Embryonic facial prominence (tissue), 1 donor: ENCODE measurements at regions not wholly inside any gene's neighbourhood (a gene's known extent, or its start where the extent isn't known, plus 50 kb on each side); places are given as distances from the start of the nearest gene placed in this dataset.

ENCODE experiments used
- DNase-seq: peaks from one replicate; pipeline ENCODE4 v3.0.0-alpha.2; 2016; ENCODE audit errors: extremely low spot score

GRCh38 chr19:32232449-32232848 lies 113.0 kb upstream of the ZNF507 start:
- no peak for DNase-seq

- no peak for DNase-seq
Observed at GRCh38 chr19:32233091-32233490, 112.3 kb upstream of the ZNF507 start.

- DNase-seq: no peak
Observed at GRCh38 chr19:32233885-32234284, 111.5 kb upstream of the ZNF507 start.

GRCh38 chr19:32234663-32235217 lies 110.7 kb upstream of the ZNF507 start:
- no peak for DNase-seq

- no peak for DNase-seq
Observed at GRCh38 chr19:32238076-32238475, 107.3 kb upstream of the ZNF507 start.

GRCh38 chr19:32240316-32240715 lies 105.1 kb upstream of the ZNF507 start:
- no peak for DNase-seq

- DNase-seq: no peak
Observed at GRCh38 chr19:32241306-32241705, 104.1 kb upstream of the ZNF507 start.

- no peak for DNase-seq
Observed at GRCh38 chr19:32241932-32242710, 103.3 kb upstream of the ZNF507 start.

GRCh38 chr19:32246006-32246405 lies 99.4 kb upstream of the ZNF507 start:
- no peak for DNase-seq

GRCh38 chr19:32251634-32252332 lies 93.6 kb upstream of the ZNF507 start:
- DNase-seq: no peak

- no peak for DNase-seq
Observed at GRCh38 chr19:32252333-32252669, 93.1 kb upstream of the ZNF507 start.

GRCh38 chr19:32253683-32254508 lies 91.5 kb upstream of the ZNF507 start:
- no peak for DNase-seq

GRCh38 chr19:32254509-32254890 lies 90.9 kb upstream of the ZNF507 start:
- no peak for DNase-seq

- no peak for DNase-seq
Observed at GRCh38 chr19:32255536-32256295, 89.7 kb upstream of the ZNF507 start.

GRCh38 chr19:32256341-32256975 lies 89.0 kb upstream of the ZNF507 start:
- DNase-seq: no peak

GRCh38 chr19:32257326-32258073 lies 87.9 kb upstream of the ZNF507 start:
- no peak for DNase-seq

- no peak for DNase-seq
Observed at GRCh38 chr19:32258167-32258566, 87.2 kb upstream of the ZNF507 start.

GRCh38 chr19:32264568-32264967 lies 80.8 kb upstream of the ZNF507 start:
- no peak for DNase-seq

- no peak for DNase-seq
Observed at GRCh38 chr19:32265995-32266394, 79.4 kb upstream of the ZNF507 start.

GRCh38 chr19:32266460-32266859 lies 79.0 kb upstream of the ZNF507 start:
- DNase-seq: no peak
